Lung (tissue), 11 donors: ENCODE measurements at regions not wholly inside any gene's neighbourhood (a gene's known extent, or its start where the extent isn't known, plus 50 kb on each side); places are given as distances from the start of the nearest gene placed in this dataset.

Source experiments
- ATAC-seq: fragments of 200-7000 bp; cut with Tn5 transposase; one replicate; pipeline ENCODE4 v1.9.1; 2020; ENCODE audit warnings: moderate number of reproducible peaks; ENCODE audit not compliant: insufficient read depth, low FRiP score
- DNase-seq, 3 donors: peaks; one replicate each; pipeline ENCODE4 v3.0.0-alpha.2; 2013 to 2017
- H3K27ac ChIP-seq, 2 donors: one replicate each; pipeline ENCODE4 v1.5.1; 2013; ENCODE audit warnings: mild to moderate bottlenecking in 2 of 2, moderate library complexity in 2 of 2, control low read depth in 1 of 2, inconsistent platforms in 1 of 2, low read depth in 1 of 2, low read length in 1 of 2
- H3K27me3 ChIP-seq, 3 donors: one replicate each; pipeline ENCODE4 v1.5.1; 2013; ENCODE audit warnings: low read length in 2 of 3; ENCODE audit not compliant: control insufficient read depth in 3 of 3, insufficient read depth in 3 of 3
- H3K36me3 ChIP-seq, 4 donors: one replicate each; pipeline ENCODE4 v1.5.1; 2013; ENCODE audit warnings: low read length in 4 of 4, mild to moderate bottlenecking in 1 of 4, moderate library complexity in 1 of 4; ENCODE audit not compliant: control insufficient read depth in 4 of 4, insufficient read depth in 4 of 4
- H3K4me1 ChIP-seq, 5 donors: one replicate each; pipeline ENCODE4 v1.5.1; 2013; ENCODE audit warnings: low read length in 5 of 5, mild to moderate bottlenecking in 2 of 5, moderate library complexity in 1 of 5; ENCODE audit not compliant: control insufficient read depth in 5 of 5, insufficient read depth in 5 of 5
- H3K4me3 ChIP-seq: one replicate; pipeline ENCODE4 v1.5.1; 2013; ENCODE audit warnings: mild to moderate bottlenecking, control low read depth, moderate library complexity
- H3K9ac ChIP-seq, 2 donors: one replicate each; pipeline ENCODE4 v1.5.1; 2013; ENCODE audit warnings: low read length in 2 of 2, control low read depth in 1 of 2; ENCODE audit not compliant: insufficient read depth in 1 of 2
- H3K9me3 ChIP-seq, 4 donors: one replicate each; pipeline ENCODE4 v1.5.1; 2013; ENCODE audit warnings: low read length in 3 of 4, mild to moderate bottlenecking in 1 of 4, moderate library complexity in 1 of 4; ENCODE audit not compliant: control insufficient read depth in 4 of 4, insufficient read depth in 3 of 4
- WGBS, 2 donors: extraction: QIAGEN DNeasy Blood & Tissue Kit; methylation state at CpG; one replicate each; pipeline ENCODE4 v1.1.7; 2013; 5-methylcytosine and 5-hydroxymethylcytosine counted together
- TF ChIP-seq, protein P1 (sequence below): IDR thresholded peaks from 2 replicates; pipeline ENCODE4 v1.5.1; 2012; ENCODE audit warnings: mild to moderate bottlenecking; ENCODE audit errors: control extremely low read depth, extremely low read depth
- donor health status: control.
- donor health status: control.
- donor health status: Bipolar disorder and iron deficiency.
- donor health status: healthy.
- donor health status: DM: yes; HTN: yes; CAD: no.

DNA sequence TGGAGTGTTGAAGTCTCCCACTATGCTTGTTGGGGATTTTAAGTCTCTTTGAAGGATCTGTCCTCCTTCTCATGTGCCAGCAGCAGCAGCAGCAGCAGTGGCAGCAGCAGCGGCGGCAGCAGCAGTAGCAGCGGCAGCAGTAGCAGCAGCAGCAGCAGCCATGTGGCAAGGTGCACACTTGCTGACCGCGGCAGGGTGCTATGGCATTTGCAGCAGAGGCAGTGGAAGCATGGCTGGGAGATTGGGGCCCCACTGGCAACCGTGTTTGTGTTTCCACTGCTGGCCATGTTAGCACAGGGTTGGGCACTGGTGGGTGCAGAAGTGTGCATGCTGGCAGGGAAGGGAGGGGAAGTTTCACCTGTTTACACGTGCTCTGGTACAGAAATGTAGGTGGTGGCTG, 280.1 kb downstream of the NUP35 start:
- H3K36me3 ChIP-seq = no peaks in the 10 kb centered on the region
- 89 to 93% methylated on average over 7 of the region's 7 CpGs for WGBS, 2 donors
- no peak overlapping the region for H3K27ac ChIP-seq
- TF ChIP-seq, protein P1, sequence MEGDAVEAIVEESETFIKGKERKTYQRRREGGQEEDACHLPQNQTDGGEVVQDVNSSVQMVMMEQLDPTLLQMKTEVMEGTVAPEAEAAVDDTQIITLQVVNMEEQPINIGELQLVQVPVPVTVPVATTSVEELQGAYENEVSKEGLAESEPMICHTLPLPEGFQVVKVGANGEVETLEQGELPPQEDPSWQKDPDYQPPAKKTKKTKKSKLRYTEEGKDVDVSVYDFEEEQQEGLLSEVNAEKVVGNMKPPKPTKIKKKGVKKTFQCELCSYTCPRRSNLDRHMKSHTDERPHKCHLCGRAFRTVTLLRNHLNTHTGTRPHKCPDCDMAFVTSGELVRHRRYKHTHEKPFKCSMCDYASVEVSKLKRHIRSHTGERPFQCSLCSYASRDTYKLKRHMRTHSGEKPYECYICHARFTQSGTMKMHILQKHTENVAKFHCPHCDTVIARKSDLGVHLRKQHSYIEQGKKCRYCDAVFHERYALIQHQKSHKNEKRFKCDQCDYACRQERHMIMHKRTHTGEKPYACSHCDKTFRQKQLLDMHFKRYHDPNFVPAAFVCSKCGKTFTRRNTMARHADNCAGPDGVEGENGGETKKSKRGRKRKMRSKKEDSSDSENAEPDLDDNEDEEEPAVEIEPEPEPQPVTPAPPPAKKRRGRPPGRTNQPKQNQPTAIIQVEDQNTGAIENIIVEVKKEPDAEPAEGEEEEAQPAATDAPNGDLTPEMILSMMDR = no peak
- DNase-seq (no peak), ATAC-seq (no peak)
- H3K4me1 ChIP-seq = no peaks in the 10 kb centered on the region
- H3K4me3 ChIP-seq = no peak overlapping the region
- peaks cover 0 to 11% (median 0%) of the 10 kb centered on the region in 4 donors for H3K9me3 ChIP-seq
- H3K27me3 ChIP-seq = no peaks in the 10 kb centered on the region
- H3K9ac ChIP-seq = no peak overlapping the region

DNA sequence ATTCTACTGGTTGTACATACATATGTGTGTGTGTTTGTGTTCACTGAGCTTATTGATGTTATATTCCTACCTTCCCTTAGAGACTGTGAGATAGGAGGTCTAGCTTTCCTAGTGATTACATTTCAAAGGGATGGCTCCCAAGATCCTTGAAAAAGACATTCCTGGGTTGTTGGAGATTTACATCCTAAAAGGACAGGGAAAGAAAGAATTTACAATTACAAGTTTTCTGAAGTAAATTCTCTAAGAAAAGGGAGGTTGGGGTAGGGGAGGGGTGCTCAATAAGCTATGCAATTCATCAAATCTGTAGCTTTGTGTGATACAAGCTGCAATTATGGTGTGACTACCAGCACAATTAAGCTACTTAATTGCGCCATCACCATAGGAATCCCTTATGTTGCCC, 284.3 kb downstream of the NUP35 start:
- Histone ChIP-seq H3K9ac (no peak overlapping the region), H3K4me1 (no peaks in the 10 kb centered on the region), H3K27ac (no peak overlapping the region), H3K36me3 (no peaks in the 10 kb centered on the region), H3K4me3 (no peak overlapping the region), H3K27me3 (no peaks in the 10 kb centered on the region), H3K9me3 (peaks cover 0 to 12% (median 0%) of the 10 kb centered on the region in 4 donors)
- ATAC-seq (no peak), DNase-seq (no peak)
- WGBS, 2 donors = 0% methylated on average over 1 of the region's 1 CpG
- TF ChIP-seq, protein P1 = no peak

DNA sequence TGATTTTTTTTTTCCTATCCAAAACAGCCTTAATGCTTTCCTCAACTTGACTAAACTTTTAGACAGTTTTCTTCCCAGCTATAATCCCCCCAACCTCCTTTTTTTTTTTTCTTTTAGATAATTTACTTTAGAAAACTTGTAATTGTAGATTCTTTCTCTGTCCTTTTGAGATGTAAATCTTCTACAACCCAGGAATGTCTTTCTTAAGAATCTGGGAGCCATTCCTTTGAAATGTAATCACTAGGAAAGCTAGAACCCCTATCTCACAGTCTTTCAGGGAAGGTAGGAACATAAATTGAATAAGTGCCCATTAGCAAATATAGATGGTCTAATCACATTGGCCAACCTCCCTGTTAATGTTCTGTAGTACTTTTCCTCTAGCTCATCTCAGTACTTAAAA, 285.4 kb downstream of the NUP35 start:
- H3K27ac ChIP-seq = no peak overlapping the region
- H3K36me3 ChIP-seq = no peaks in the 10 kb centered on the region
- no peak for DNase-seq
- TF ChIP-seq, protein P1 = no peak
- no peak overlapping the region for H3K9ac ChIP-seq
- no peaks in the 10 kb centered on the region for H3K4me1 ChIP-seq
- no peaks in the 10 kb centered on the region for H3K27me3 ChIP-seq
- peaks cover 0 to 7% (median 0%) of the 10 kb centered on the region in 4 donors for H3K9me3 ChIP-seq
- H3K4me3 ChIP-seq = no peak overlapping the region
- ATAC-seq = no peak

DNA sequence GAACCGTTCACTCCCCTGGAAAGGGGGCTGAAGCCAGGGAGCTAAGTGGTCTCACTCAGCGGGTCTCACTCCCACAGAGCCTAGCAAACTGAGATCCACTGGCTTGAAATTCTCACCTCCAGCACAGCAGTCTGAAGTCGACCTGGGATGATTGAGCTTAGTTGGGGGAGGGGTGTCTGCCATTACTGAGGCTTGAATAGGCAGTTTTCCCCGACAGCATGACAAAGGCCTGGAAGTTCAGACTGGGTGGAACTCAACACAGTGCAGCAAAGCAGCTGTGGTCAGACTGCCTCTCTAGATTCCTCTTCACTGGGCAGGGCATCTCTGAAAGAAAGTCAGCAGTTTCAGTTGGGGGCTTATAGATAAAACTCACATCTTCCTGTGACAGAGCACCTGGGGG, 292.5 kb downstream of the NUP35 start:
- TF ChIP-seq, protein P1 = no peak
- no peak for ATAC-seq
- no peaks in the 10 kb centered on the region for H3K36me3 ChIP-seq
- H3K9me3 ChIP-seq = no peaks in the 10 kb centered on the region
- H3K27me3 ChIP-seq = no peaks in the 10 kb centered on the region
- WGBS, 2 donors = 64 to 68% methylated on average over 4 of the region's 4 CpGs
- H3K27ac ChIP-seq = no peak overlapping the region
- H3K4me1 ChIP-seq = no peaks in the 10 kb centered on the region
- H3K4me3 ChIP-seq = no peak overlapping the region
- no peak for DNase-seq
- H3K9ac ChIP-seq = no peak overlapping the region
